Activated T-cell treated with anti-CD3 and anti-CD28 coated beads, Interleukin-2, amount 50 U/mL, for 4 hours (primary cell): ENCODE measurements at regions not wholly inside any gene's neighbourhood (a gene's known extent, or its start where the extent isn't known, plus 50 kb on each side); places are given as distances from the start of the nearest gene placed in this dataset.
A peak's percentile ranks its signal among the peaks of the same experiment; 100 is the strongest.
"Not testable (repeated sequence)": the region's sequence is repeated elsewhere in the genome, so short reads cannot be mapped to it uniquely, and the experiment has no call there.

Source experiments
- ATAC-seq, 2 donors: fragments of 200-7000 bp; cut with Tn5 transposase; one replicate each; pipeline ENCODE4 v1.10.0; 2021
- DNase-seq: peaks from one replicate; pipeline ENCODE4 v3.0.0-alpha.2; 2020
- H3K27me3 Mint-ChIP-seq: one replicate; pipeline ENCODE4 v1.8.0; 2021; ENCODE audit warnings: low read depth, mixed read lengths
- H3K36me3 Mint-ChIP-seq: one replicate; pipeline ENCODE4 v1.8.0; 2022; ENCODE audit warnings: mixed read lengths; ENCODE audit not compliant: insufficient read depth
- H3K4me1 Mint-ChIP-seq: one replicate; pipeline ENCODE4 v1.8.0; 2021; ENCODE audit warnings: low read depth, mixed read lengths
- H3K4me3 Mint-ChIP-seq: one replicate; pipeline ENCODE4 v1.8.0; 2021; ENCODE audit warnings: mild to moderate bottlenecking, moderate library complexity, mixed read lengths
- H3K9me3 Mint-ChIP-seq: one replicate; pipeline ENCODE4 v1.8.0; 2021; ENCODE audit warnings: mixed read lengths

DNA sequence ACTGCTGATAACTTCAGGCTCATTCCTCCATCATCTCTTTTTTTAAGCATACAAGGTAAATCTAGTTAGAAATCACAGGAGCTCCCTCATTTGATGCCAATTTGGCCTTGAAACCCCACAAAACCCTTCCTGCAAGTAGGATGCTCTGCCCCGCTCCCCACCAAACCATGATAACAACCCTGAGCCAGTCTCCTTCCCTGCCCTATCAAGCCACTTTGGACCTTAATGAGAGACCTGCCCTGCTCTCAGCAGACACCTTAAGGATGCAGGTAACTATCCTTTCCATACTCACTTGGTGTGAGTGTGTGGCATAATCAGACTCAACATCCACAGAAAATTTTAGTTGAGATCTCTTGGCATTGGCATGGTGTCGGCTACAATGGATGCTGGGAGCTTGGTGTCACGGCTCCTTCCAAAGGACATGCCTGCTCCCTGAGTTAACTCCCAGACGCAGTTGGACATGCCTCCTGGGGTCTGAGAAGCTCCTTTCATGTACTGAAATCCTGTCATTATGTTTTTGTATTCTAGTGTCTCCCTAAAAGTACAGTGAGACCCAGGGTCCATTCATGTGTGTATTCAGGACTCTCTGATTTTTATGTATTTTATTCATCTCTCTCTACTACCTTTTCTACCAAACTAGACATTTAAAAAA lies 801.4 kb downstream of the TMEM121 start:
- peaks cover 31% of the 10 kb centered on the region for H3K27me3 Mint-ChIP-seq
- not testable (repeated sequence) for ATAC-seq, H3K36me3 Mint-ChIP-seq, DNase-seq, H3K4me3 Mint-ChIP-seq, H3K4me1 Mint-ChIP-seq, H3K9me3 Mint-ChIP-seq

- H3K4me3 Mint-ChIP-seq, H3K4me1 Mint-ChIP-seq, ATAC-seq, DNase-seq, H3K36me3 Mint-ChIP-seq, H3K9me3 Mint-ChIP-seq: not testable (repeated sequence)
- H3K27me3 Mint-ChIP-seq = peaks cover 29% of the 10 kb centered on the region
These were observed 802.9 kb downstream of the TMEM121 start for GRCh38 chr14:106329243-106329642.

GRCh38 chr14:106329987-106330774 lies 803.8 kb downstream of the TMEM121 start:
- H3K4me3 Mint-ChIP-seq, H3K4me1 Mint-ChIP-seq, H3K36me3 Mint-ChIP-seq, H3K9me3 Mint-ChIP-seq, DNase-seq, ATAC-seq: not testable (repeated sequence)
- peaks cover 32% of the 10 kb centered on the region for H3K27me3 Mint-ChIP-seq

GRCh38 chr14:106334428-106335109 lies 808.2 kb downstream of the TMEM121 start:
- not testable (repeated sequence) for H3K4me1 Mint-ChIP-seq, H3K4me3 Mint-ChIP-seq, H3K36me3 Mint-ChIP-seq, H3K9me3 Mint-ChIP-seq
- peak; percentile 56 to 67 for ATAC-seq
- peak; percentile 74 for DNase-seq
- peaks cover 29% of the 10 kb centered on the region for H3K27me3 Mint-ChIP-seq

DNA sequence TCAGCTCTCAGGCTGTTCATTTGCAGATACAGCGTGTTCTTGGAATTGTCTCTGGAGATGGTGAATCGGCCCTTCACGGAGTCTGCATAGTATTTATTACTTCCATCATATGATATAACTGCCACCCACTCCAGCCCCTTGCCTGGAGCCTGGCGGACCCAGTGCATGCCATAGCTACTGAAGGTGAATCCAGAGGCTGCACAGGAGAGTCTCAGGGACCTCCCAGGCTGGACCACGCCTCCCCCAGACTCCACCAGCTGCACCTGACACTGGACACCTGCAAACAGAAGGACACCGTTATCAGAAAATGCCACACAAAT lies 808.7 kb downstream of the TMEM121 start:
- H3K4me1 Mint-ChIP-seq, H3K9me3 Mint-ChIP-seq, H3K4me3 Mint-ChIP-seq, H3K36me3 Mint-ChIP-seq, DNase-seq: not testable (repeated sequence)
- ATAC-seq = peak in 1 of 2 donors; percentile 30
- H3K27me3 Mint-ChIP-seq = peaks cover 32% of the 10 kb centered on the region

DNA sequence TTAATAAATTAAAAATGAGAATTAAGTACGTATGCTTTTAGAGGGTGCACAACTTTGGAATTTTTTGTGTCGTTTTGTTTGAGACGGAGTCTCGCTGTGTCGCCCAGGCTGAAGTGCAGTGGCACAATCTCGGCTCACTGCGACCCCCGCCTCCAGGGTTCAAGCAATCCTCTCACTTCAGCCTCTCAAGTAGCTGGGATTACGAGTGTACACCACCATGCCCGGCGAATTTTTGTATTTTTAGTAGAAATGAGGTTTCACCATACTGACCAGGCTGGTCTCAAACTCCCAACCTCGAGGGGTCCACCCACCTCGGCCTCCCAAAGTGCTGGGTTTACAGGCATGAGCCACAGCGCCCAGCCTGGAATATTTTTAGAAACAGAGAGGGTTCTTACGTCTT lies 812.4 kb downstream of the TMEM121 start:
- peaks cover 26% of the 10 kb centered on the region for H3K27me3 Mint-ChIP-seq
- H3K9me3 Mint-ChIP-seq, H3K4me3 Mint-ChIP-seq, DNase-seq, H3K4me1 Mint-ChIP-seq, H3K36me3 Mint-ChIP-seq, ATAC-seq: not testable (repeated sequence)

DNA sequence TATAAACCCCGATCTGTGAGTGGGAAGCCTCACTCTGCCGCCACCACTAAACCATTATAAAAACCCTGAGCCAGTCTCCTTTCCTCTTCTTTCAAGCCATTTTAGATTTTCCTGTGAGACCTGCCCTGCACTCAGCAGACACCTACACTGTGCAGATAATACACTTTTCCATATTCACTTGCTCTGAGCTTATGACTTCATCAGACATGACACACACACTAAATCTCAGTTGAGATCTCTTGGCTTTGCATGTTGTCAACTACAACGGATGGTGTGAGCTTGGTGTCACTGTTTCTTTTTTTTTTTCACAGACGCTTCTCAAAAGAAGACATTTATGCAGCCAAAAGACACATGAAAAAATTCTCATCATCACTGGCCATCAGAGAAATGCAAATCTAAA lies 814.3 kb downstream of the TMEM121 start:
- not testable (repeated sequence) for H3K4me1 Mint-ChIP-seq, H3K4me3 Mint-ChIP-seq, H3K9me3 Mint-ChIP-seq, DNase-seq, H3K36me3 Mint-ChIP-seq
- H3K27me3 Mint-ChIP-seq = peaks cover 28% of the 10 kb centered on the region
- ATAC-seq = peak in 1 of 2 donors; percentile 35

DNA sequence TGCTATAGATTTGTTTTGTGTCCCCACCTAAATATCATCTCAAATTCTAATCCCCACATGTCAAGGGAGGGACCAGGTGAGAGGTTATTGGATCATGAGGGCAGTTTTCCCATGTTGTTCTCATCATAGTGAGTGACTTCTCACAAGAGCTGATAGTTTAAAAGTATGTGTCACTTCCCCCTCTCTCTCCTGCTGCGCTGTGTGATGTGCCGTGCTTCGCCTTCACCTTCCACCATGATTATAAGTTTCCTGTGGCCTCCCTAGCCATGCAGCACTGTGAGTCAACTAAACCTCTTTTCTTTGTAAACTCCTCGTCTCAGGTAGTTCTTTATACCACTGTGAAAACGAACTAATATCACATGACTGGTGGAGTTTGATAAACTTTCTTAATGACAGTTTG lies 814.8 kb downstream of the TMEM121 start:
- H3K9me3 Mint-ChIP-seq, H3K4me3 Mint-ChIP-seq, DNase-seq, H3K36me3 Mint-ChIP-seq, H3K4me1 Mint-ChIP-seq: not testable (repeated sequence)
- H3K27me3 Mint-ChIP-seq = peaks cover 33% of the 10 kb centered on the region
- peak; percentile 57 to 70 for ATAC-seq

GRCh38 chr14:106343626-106344025 lies 817.2 kb downstream of the TMEM121 start:
- Mint-ChIP-seq H3K4me3 (no peak overlapping the region), H3K36me3 (no peaks in the 10 kb centered on the region), H3K4me1 (no peaks in the 10 kb centered on the region), H3K27me3 (peaks cover 49% of the 10 kb centered on the region), H3K9me3 (no peaks in the 10 kb centered on the region)
- DNase-seq (no peak), ATAC-seq (no peak)

DNA sequence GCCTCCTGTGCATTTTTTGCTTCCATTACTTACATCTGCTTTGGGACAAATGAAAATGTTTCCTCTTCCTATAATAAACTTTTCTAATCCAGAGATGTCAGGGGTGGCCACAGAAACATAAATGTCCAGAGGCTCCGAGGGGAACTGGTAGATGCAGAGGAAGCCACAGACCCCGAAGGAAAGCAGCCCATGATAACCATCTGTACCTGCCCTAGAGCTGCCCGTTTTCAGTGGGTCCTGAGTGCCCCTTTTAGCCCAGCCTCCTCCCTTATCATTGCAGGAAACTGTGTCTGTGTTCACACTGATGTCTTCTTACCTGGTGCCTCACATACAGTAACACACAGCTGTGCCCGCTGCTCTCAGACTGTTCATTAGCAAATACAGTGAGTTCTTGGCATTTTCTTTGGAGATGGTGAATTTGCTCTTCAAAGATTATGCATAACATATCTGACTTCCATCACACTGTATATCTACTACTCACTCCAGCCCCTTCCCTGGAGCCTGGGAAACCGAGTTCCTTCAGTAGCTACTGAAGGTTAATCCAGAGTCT lies 817.8 kb downstream of the TMEM121 start:
- peaks cover 49% of the 10 kb centered on the region for H3K27me3 Mint-ChIP-seq
- not testable (repeated sequence) for H3K4me3 Mint-ChIP-seq, H3K36me3 Mint-ChIP-seq, H3K9me3 Mint-ChIP-seq, DNase-seq, H3K4me1 Mint-ChIP-seq, ATAC-seq

DNA sequence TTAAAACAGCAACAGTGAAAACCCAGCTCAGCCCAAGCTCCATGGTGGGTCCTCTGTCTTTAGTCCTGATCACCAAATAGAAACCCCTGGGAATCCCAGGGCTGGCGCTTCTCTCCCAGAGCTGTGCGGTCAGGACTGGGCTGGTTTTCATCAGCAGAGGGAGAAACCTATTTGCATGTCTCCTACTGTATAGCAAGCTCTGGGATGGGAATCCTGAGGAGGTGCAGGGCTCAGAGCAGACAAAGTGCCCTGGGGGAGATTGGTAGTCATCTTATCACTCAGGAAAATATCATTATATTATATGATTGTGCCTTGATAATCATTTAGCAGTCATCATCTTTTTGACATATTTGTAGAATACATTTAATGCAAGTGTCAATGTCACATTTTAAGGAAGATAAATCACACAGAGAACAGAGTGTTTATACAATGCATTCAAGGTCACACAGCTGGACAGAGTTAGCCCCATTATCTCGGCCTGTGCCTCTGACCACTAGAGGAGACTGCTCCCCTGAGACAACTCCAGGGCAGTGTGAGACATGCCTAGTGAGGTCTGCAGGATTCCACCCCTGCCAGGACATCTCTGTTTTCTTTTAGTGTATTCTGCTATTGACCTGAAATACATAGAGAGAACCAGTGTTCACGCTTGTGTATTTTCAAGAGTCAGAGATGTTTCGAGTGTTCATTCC lies 818.6 kb downstream of the TMEM121 start:
- H3K4me3 Mint-ChIP-seq, ATAC-seq, H3K36me3 Mint-ChIP-seq, H3K4me1 Mint-ChIP-seq, DNase-seq, H3K9me3 Mint-ChIP-seq: not testable (repeated sequence)
- H3K27me3 Mint-ChIP-seq = peaks cover 44% of the 10 kb centered on the region

- Mint-ChIP-seq H3K4me1 (peaks cover 4% of the 10 kb centered on the region), H3K27me3 (peaks cover 37% of the 10 kb centered on the region), H3K36me3 (no peaks in the 10 kb centered on the region), H3K9me3 (no peaks in the 10 kb centered on the region), H3K4me3 (no peak overlapping the region)
- ATAC-seq (no peak), DNase-seq (no peak)
These were observed 819.7 kb downstream of the TMEM121 start for GRCh38 chr14:106346084-106346483.

GRCh38 chr14:106346534-106347290 lies 820.3 kb downstream of the TMEM121 start:
- Mint-ChIP-seq H3K4me3 (no peak overlapping the region), H3K9me3 (no peaks in the 10 kb centered on the region), H3K4me1 (peaks cover 4% of the 10 kb centered on the region), H3K36me3 (no peaks in the 10 kb centered on the region), H3K27me3 (peaks cover 36% of the 10 kb centered on the region)
- ATAC-seq = no peak
- no peak for DNase-seq
